Transverse colon (tissue), 4 donors: ENCODE measurements at regions not wholly inside any gene's neighbourhood (a gene's known extent, or its start where the extent isn't known, plus 50 kb on each side); places are given as distances from the start of the nearest gene placed in this dataset.

Source experiments
- DNase-seq: peaks from one replicate; pipeline ENCODE4 v3.0.0-alpha.2; 2019
- H3K27ac ChIP-seq, 4 donors: fragments of 200-600 bp; sonication (generic); 2 replicates each; pipeline ENCODE4 v1.5.1; 2016 to 2018; ENCODE audit warnings: inconsistent platforms in 4 of 4
- H3K27me3 ChIP-seq: fragments of 200-600 bp; sonication (generic); 2 replicates; pipeline ENCODE4 v1.5.1; 2017; ENCODE audit warnings: inconsistent platforms
- H3K36me3 ChIP-seq, 4 donors: fragments of 200-600 bp; sonication (generic); 2 replicates each; pipeline ENCODE4 v1.5.1; 2017 to 2019; ENCODE audit warnings: inconsistent platforms in 4 of 4
- H3K4me1 ChIP-seq, 4 donors: fragments of 200-600 bp; sonication (generic); 2 replicates each; pipeline ENCODE4 v1.5.1; 2017 to 2020; ENCODE audit warnings: inconsistent platforms in 4 of 4
- H3K4me3 ChIP-seq, 4 donors: fragments of 200-600 bp; sonication (generic); 1 replicate in 1 of 4; 2 replicates in 3 of 4; pipeline versions ENCODE4 v1.5.1 to v1.6.1; 2017 to 2019; ENCODE audit warnings: inconsistent platforms in 4 of 4
- H3K9me3 ChIP-seq, 2 donors: fragments of 200-600 bp; sonication (generic); 2 replicates each; pipeline ENCODE4 v1.5.1; 2017 to 2019; ENCODE audit warnings: inconsistent platforms in 2 of 2
- EP300 ChIP-seq: sonication (generic); formaldehyde crosslinking; IDR thresholded peaks from one replicate; pipeline ENCODE4 v1.6.1; 2017; ENCODE audit warnings: antibody characterized with exemption, low read depth
- POLR2A ChIP-seq: fragments of 450-650 bp; IDR thresholded peaks from one replicate; pipeline ENCODE4 v1.6.1; 2016; ENCODE audit warnings: antibody characterized with exemption, mild to moderate bottlenecking, moderate library complexity
- POLR2AphosphoS5 ChIP-seq, 3 donors: sonication (generic); formaldehyde crosslinking; IDR thresholded peaks; one replicate each; pipeline ENCODE4 v1.6.1; 2016; ENCODE audit warnings: antibody characterized with exemption in 3 of 3
- WGBS, 2 donors: methylation state at CpG; one replicate each; pipeline ENCODE4 v1.1.5; 2018; ENCODE audit warnings: low coverage in 1 of 2; 5-methylcytosine and 5-hydroxymethylcytosine counted together
- in situ Hi-C, 4 donors: fragments of 200-750 bp; cut with MboI; loops; one replicate each; pipeline versions ENCODE4 v1.15.0 to v1.15.1; 2017; ENCODE audit warnings: low sequenced_read_pairs in 3 of 4, low pct_ligation_motif_present in 1 of 4, low pct_unique_long_range_greater_than_20kb in 1 of 4
- intact Hi-C: fragments of 100-400 bp; cut with DNase I; formaldehyde crosslinking; loops from one replicate; pipeline ENCODE4 v1.15.1; 2023; ENCODE audit warnings: low total_unique reads
- TF ChIP-seq, protein P1 (sequence below), 5 experiments: fragments of 200-600 bp in 3 of 5; fragments of 450-650 bp in 2 of 5; sonication (generic) in 3 of 5; IDR thresholded peaks; 1 replicate in 2 of 5; 2 replicates in 3 of 5; pipeline ENCODE4 v1.5.1; 2016 to 2017; ENCODE audit warnings: antibody characterized with exemption in 5 of 5, inconsistent platforms in 3 of 5, mild to moderate bottlenecking in 2 of 5, moderate library complexity in 1 of 5

DNA sequence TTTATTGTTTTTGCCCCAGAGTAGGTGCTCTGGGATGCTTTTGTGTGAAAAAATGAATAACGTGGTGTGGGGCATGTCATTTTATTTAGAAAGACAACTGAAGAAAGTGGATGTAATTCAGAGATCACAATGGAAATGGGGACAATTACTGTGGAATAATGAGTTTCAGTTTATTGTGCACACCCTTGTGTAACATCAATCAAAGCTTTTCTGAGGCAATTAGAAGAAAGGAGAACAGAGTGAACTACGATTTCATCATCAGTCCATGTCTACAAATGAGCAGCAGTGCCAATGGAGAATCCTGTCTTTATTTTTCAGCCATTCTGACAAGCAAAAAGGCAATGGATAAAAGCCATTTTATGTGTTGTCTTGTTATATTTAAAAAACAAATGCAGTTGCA, 339.2 kb downstream of the TMA16 start:
- Histone ChIP-seq H3K27ac (no peak overlapping the region), H3K4me1 (no peaks in the 10 kb centered on the region), H3K4me3 (no peak overlapping the region), H3K36me3 (no peaks in the 10 kb centered on the region), H3K27me3 (no peaks in the 10 kb centered on the region), H3K9me3 (no peaks in the 10 kb centered on the region)
- TF ChIP-seq POLR2AphosphoS5 (IDR thresholded peaks at IDR 0.05) (no peak), POLR2A (no peak), EP300 (no peak)
- TF ChIP-seq, protein P1, sequence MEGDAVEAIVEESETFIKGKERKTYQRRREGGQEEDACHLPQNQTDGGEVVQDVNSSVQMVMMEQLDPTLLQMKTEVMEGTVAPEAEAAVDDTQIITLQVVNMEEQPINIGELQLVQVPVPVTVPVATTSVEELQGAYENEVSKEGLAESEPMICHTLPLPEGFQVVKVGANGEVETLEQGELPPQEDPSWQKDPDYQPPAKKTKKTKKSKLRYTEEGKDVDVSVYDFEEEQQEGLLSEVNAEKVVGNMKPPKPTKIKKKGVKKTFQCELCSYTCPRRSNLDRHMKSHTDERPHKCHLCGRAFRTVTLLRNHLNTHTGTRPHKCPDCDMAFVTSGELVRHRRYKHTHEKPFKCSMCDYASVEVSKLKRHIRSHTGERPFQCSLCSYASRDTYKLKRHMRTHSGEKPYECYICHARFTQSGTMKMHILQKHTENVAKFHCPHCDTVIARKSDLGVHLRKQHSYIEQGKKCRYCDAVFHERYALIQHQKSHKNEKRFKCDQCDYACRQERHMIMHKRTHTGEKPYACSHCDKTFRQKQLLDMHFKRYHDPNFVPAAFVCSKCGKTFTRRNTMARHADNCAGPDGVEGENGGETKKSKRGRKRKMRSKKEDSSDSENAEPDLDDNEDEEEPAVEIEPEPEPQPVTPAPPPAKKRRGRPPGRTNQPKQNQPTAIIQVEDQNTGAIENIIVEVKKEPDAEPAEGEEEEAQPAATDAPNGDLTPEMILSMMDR (IDR thresholded peaks at IDR 0.05) = no peak
- intact Hi-C loops = no loop called here
- DNase-seq = no peak
- in situ Hi-C loops = no loop called here
- WGBS, 2 donors = 57 to 80% methylated on average over 1 to 2 of the region's 2 CpGs

DNA sequence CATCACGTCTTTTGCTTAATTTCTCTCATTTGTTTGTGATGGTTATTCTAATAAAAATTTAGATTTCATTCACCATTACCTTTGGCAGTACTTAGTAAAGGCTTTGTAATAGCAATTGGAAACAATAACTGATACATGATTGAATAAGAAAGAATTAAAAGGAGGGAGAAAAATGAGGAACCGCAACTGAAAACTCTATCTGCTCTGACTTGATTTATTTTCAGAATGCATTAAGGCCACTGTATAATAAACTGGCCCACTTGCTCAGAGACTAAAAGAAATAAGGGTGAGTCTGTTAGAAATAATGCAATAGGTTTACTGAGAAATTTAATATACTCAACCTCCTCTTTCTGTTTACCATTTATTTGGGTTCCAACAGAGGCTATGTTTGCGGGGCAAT, 351.5 kb downstream of the TMA16 start:
- Histone ChIP-seq H3K9me3 (no peaks in the 10 kb centered on the region), H3K27ac (no peak overlapping the region), H3K4me1 (no peaks in the 10 kb centered on the region), H3K27me3 (no peaks in the 10 kb centered on the region), H3K4me3 (no peak overlapping the region), H3K36me3 (no peaks in the 10 kb centered on the region)
- no peak for DNase-seq
- 79 to 90% methylated on average over 3 of the region's 3 CpGs for WGBS, 2 donors
- intact Hi-C loops (no loop called here), in situ Hi-C loops (no loop called here)
- TF ChIP-seq EP300 (no peak), POLR2A (no peak), POLR2AphosphoS5 (IDR thresholded peaks at IDR 0.05) (no peak)
- TF ChIP-seq, protein P1 (IDR thresholded peaks at IDR 0.05) = no peak

DNA sequence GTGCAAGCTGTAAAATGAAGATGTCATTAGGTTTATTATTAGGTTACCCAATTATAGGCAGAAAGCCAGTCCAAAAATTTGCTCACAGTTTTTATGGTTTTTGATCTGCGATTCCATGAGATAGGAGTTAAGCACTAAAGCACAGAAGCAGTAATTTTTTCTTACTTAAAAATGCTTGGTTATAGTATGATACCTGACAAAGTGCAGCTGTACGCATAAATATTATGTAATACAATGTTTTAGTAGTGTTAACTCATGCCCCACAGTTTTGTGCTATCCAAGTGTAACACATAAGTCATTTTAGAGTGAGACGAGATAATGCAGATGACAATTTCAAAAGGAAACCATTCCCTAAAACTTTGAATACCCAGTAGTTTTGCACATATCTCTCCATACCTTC, 357.8 kb downstream of the TMA16 start:
- 78 to 82% methylated on average over 3 of the region's 3 CpGs for WGBS, 2 donors
- no peaks in the 10 kb centered on the region for H3K27me3 ChIP-seq
- no peak overlapping the region for H3K4me3 ChIP-seq
- H3K36me3 ChIP-seq = no peaks in the 10 kb centered on the region
- TF ChIP-seq POLR2A = no peak
- no peak for TF ChIP-seq EP300
- TF ChIP-seq, protein P1 (IDR thresholded peaks at IDR 0.05) = no peak
- no peak for TF ChIP-seq POLR2AphosphoS5 (IDR thresholded peaks at IDR 0.05)
- no peaks in the 10 kb centered on the region for H3K9me3 ChIP-seq
- H3K27ac ChIP-seq = no peak overlapping the region
- no peaks in the 10 kb centered on the region for H3K4me1 ChIP-seq
- no peak for DNase-seq
- in situ Hi-C loops (no loop called here), intact Hi-C loops (no loop called here)

DNA sequence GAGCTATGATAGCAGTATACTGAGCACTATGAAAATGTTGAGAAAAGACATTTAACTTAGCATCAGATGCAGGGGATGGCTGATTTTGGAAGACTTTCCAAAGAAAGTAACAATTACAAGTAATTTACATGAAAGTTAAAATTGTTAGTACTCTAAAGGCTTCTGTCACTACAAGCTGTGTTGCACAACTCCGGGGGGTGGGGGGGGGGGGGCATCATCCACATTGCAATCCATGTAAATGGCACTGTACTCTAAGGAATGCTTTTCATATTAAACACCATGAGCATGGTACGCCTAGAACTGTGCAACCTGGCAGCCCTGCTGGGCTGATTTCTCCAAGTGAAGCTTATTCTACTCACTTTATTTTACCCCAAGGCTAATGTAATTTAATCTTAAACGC, 363.4 kb downstream of the TMA16 start:
- DNase-seq = no peak
- TF ChIP-seq EP300 (no peak), POLR2AphosphoS5 (IDR thresholded peaks at IDR 0.05) (no peak), POLR2A (no peak)
- TF ChIP-seq, protein P1 (IDR thresholded peaks at IDR 0.05) = no peak
- no peaks in the 10 kb centered on the region for H3K36me3 ChIP-seq

More for the DNA sequence above, 363.4 kb downstream of the TMA16 start:
- no peak overlapping the region for H3K27ac ChIP-seq
- H3K4me1 ChIP-seq = no peaks in the 10 kb centered on the region
- H3K9me3 ChIP-seq = no peaks in the 10 kb centered on the region
- in situ Hi-C loops (no loop called here), intact Hi-C loops (no loop called here)
- H3K4me3 ChIP-seq = no peak overlapping the region
- 75 to 86% methylated on average over 3 of the region's 3 CpGs for WGBS, 2 donors
- no peaks in the 10 kb centered on the region for H3K27me3 ChIP-seq
